Right renal pelvis (tissue), 4 donors: ENCODE measurements at regions not wholly inside any gene's neighbourhood (a gene's known extent, or its start where the extent isn't known, plus 50 kb on each side); places are given as distances from the start of the nearest gene placed in this dataset.
"Not testable (repeated sequence)": the region's sequence is repeated elsewhere in the genome, so short reads cannot be mapped to it uniquely, and the experiment has no call there.

ENCODE experiments used
- DNase-seq, 4 donors: peaks; one replicate each; pipeline ENCODE4 v3.0.0-alpha.2; 2013; ENCODE audit warnings: low read depth in 4 of 4, low spot score in 3 of 4, missing footprints in 1 of 4

GRCh38 chrX:26908218-26908617 is 554.9 kb downstream of the PPP4R3C start:
- no peak for DNase-seq

- no peak for DNase-seq
Observed at GRCh38 chrX:26889574-26889973, 573.6 kb downstream of the PPP4R3C start.

GRCh38 chrX:26873736-26874135 is 589.4 kb downstream of the PPP4R3C start:
- no peak for DNase-seq

GRCh38 chrX:26871967-26872366 is 591.2 kb downstream of the PPP4R3C start:
- no peak for DNase-seq

- DNase-seq = no peak
Observed at GRCh38 chrX:26851981-26852380, 611.2 kb downstream of the PPP4R3C start.

- DNase-seq = no peak
Observed at GRCh38 chrX:26848511-26848910, 614.6 kb downstream of the PPP4R3C start.

GRCh38 chrX:26845056-26845455 is 618.1 kb downstream of the PPP4R3C start:
- DNase-seq = no peak

GRCh38 chrX:26822448-26822847 is 606.5 kb downstream of the MAGEB5 start:
- DNase-seq = no peak

GRCh38 chrX:26789751-26790150 is 573.8 kb downstream of the MAGEB5 start:
- no peak for DNase-seq

GRCh38 chrX:26788402-26788998 is 572.5 kb downstream of the MAGEB5 start:
- DNase-seq = no peak

- peak in 2 of 4 donors; percentile 3 to 8 for DNase-seq
Observed at GRCh38 chrX:26783512-26784225, 567.7 kb downstream of the MAGEB5 start.

GRCh38 chrX:26778320-26778888 is 562.4 kb downstream of the MAGEB5 start:
- DNase-seq = no peak

GRCh38 chrX:26762253-26762652 is 546.3 kb downstream of the MAGEB5 start:
- DNase-seq = no peak

GRCh38 chrX:26755760-26756159 is 539.8 kb downstream of the MAGEB5 start:
- DNase-seq = not testable (repeated sequence)

GRCh38 chrX:26747877-26748276 is 531.9 kb downstream of the MAGEB5 start:
- DNase-seq = no peak

- no peak for DNase-seq
Observed at GRCh38 chrX:26722666-26723428, 506.9 kb downstream of the MAGEB5 start.

GRCh38 chrX:26672571-26672970 is 456.6 kb downstream of the MAGEB5 start:
- DNase-seq = no peak

- no peak for DNase-seq
Observed at GRCh38 chrX:26670521-26670920, 454.6 kb downstream of the MAGEB5 start.

- no peak for DNase-seq
Observed at GRCh38 chrX:26664919-26665318, 448.9 kb downstream of the MAGEB5 start.

- no peak for DNase-seq
Observed at GRCh38 chrX:26653050-26653449, 437.1 kb downstream of the MAGEB5 start.

GRCh38 chrX:26651755-26652154 is 435.8 kb downstream of the MAGEB5 start:
- DNase-seq = no peak
